GM12878 (cell line): ENCODE measurements at regions not wholly inside any gene's neighbourhood (a gene's known extent, or its start where the extent isn't known, plus 50 kb on each side); places are given as distances from the start of the nearest gene placed in this dataset.

ENCODE experiments used
- ATAC-seq: fragments of 200-7000 bp; cut with Tn5 transposase; 3 replicates; pipeline ENCODE4 v1.9.1; 2020; ENCODE audit warnings: mild to moderate bottlenecking, moderate library complexity
- BruUV-seq: library from RNA; stranded (reverse); fragments of 400-500 nt; replicated peaks from 2 replicates; lab custom pipeline; 2021; lab: Mats Ljungman, UMichigan
- CTCF ChIA-PET: fragments of 300-600 bp; sonication (Branson Sonifier 250); formaldehyde crosslinking; extraction: SDS; loops from one replicate; lab custom pipeline; 2021; ENCODE audit warnings: inconsistent platforms; lab: Yijun Ruan, JAX
- POLR2A ChIA-PET: fragments of 350-600 bp; formaldehyde crosslinking; extraction: SDS; loops from one replicate; lab custom pipeline; 2021; ENCODE audit warnings: inconsistent platforms; lab: Charles Lee
- RAD21 ChIA-PET: fragments of 300-600 bp; sonication (Branson Sonifier 250); formaldehyde crosslinking; loops from one replicate; lab custom pipeline; 2023; ENCODE audit warnings: antibody characterized with exemption; ENCODE audit not compliant: unreplicated experiment; lab: Charles Lee
- SMC1A ChIA-PET: fragments of 300-600 bp; sonication (Branson Sonifier 250); formaldehyde crosslinking; loops from one replicate; lab custom pipeline; 2023; ENCODE audit not compliant: unreplicated experiment, uncharacterized antibody; lab: Charles Lee
- DNase-seq: peaks from one replicate; pipeline ENCODE4 v3.0.0-alpha.2; 2011; ENCODE audit warnings: low read depth, low spot score
- FAIRE-seq: peaks from 3 replicates; lab custom pipeline; 2011; peaks lifted over from hg19 to GRCh38; lab: Jason Lieb, UNC
- H2AFZ ChIP-seq: 2 replicates; pipeline ENCODE4 v1.6.0; 2011; ENCODE audit warnings: low read depth, low read length, control low read depth; ENCODE audit not compliant: control insufficient read depth
- H3K27ac ChIP-seq: 2 replicates; pipeline ENCODE4 v1.5.1; 2011; ENCODE audit warnings: control low read depth; ENCODE audit not compliant: control insufficient read depth, insufficient read depth
- H3K27me3 ChIP-seq, 2 experiments: replicated peaks in 1 of 2; 2 replicates each; pipeline versions ENCODE4 v1.6.0 to v1.6.1; 2011; ENCODE audit warnings: low read length in 1 of 2; ENCODE audit not compliant: control insufficient read depth in 2 of 2, insufficient read depth in 2 of 2
- H3K36me3 ChIP-seq, 2 experiments: 2 replicates each; pipeline ENCODE4 v1.5.1; 2011; ENCODE audit warnings: low read length in 1 of 2; ENCODE audit not compliant: control insufficient read depth in 2 of 2, insufficient read depth in 2 of 2
- H3K4me1 ChIP-seq: 2 replicates; pipeline ENCODE4 v1.6.1; 2011; ENCODE audit warnings: mild to moderate bottlenecking, low read length, moderate library complexity, mixed read lengths; ENCODE audit not compliant: control insufficient read depth, insufficient read depth
- H3K4me2 ChIP-seq: 2 replicates; pipeline ENCODE4 v1.6.0; 2011; ENCODE audit warnings: control low read depth; ENCODE audit not compliant: control insufficient read depth, insufficient read depth
- H3K4me3 ChIP-seq: fragments of 200-600 bp; sonication (generic); 2 replicates; pipeline ENCODE4 v1.5.1; 2016
- H3K79me2 ChIP-seq: 2 replicates; pipeline ENCODE4 v1.6.0; 2011; ENCODE audit warnings: low read length; ENCODE audit not compliant: control insufficient read depth, insufficient read depth
- H3K9ac ChIP-seq: 2 replicates; pipeline ENCODE4 v1.8.0; 2011; ENCODE audit warnings: low read length, control low read depth, mixed read lengths; ENCODE audit not compliant: control insufficient read depth, insufficient read depth
- H3K9me3 ChIP-seq: replicated peaks from 3 replicates; pipeline ENCODE4 v1.5.1; 2011; ENCODE audit warnings: mild to moderate bottlenecking, low read length; ENCODE audit not compliant: control insufficient read depth, insufficient read depth
- H4K20me1 ChIP-seq: 2 replicates; pipeline ENCODE4 v1.6.0; 2011; ENCODE audit not compliant: control insufficient read depth, insufficient read depth
- CBX3 ChIP-seq: fragments of 200-600 bp; sonication (generic); IDR thresholded peaks from 2 replicates; pipeline ENCODE4 v1.6.1; 2016; ENCODE audit warnings: low read depth, borderline replicate concordance
- E2F4 ChIP-seq: IDR thresholded peaks from 2 replicates; pipeline ENCODE4 v1.6.1; 2012; ENCODE audit warnings: low read depth, low read length, improper control_type of control experiment
- EP300 ChIP-seq, 2 experiments: fragments of 150-350 bp in 1 of 2; IDR thresholded peaks; 2 replicates each; pipeline ENCODE4 v1.6.1; 2011 to 2012; ENCODE audit warnings: low read depth in 2 of 2, low read length in 2 of 2, borderline replicate concordance in 1 of 2, improper control_type of control experiment in 1 of 2, inconsistent platforms in 1 of 2; ENCODE audit not compliant: control insufficient read depth in 1 of 2
- EZH2 ChIP-seq: IDR thresholded peaks from 2 replicates; pipeline ENCODE4 v1.6.1; 2012; ENCODE audit warnings: low read depth, mild to moderate bottlenecking, control low read depth, inconsistent platforms, low read length, borderline replicate concordance; ENCODE audit not compliant: control insufficient read depth
- IRF4 ChIP-seq: IDR thresholded peaks from 2 replicates; pipeline ENCODE4 v1.6.1; 2011; ENCODE audit warnings: low read depth, low read length
- NR2C1 ChIP-seq: fragments of 450-650 bp; IDR thresholded peaks from 2 replicates; pipeline ENCODE4 v1.6.1; 2017; ENCODE audit warnings: antibody characterized with exemption, mild to moderate bottlenecking, moderate library complexity
- SPI1 ChIP-seq: IDR thresholded peaks from 2 replicates; pipeline ENCODE4 v1.6.1; 2011; ENCODE audit warnings: low read depth, mild to moderate bottlenecking, low read length, moderate library complexity, borderline replicate concordance; ENCODE audit not compliant: insufficient read depth
- USF1 ChIP-seq: IDR thresholded peaks from 2 replicates; pipeline ENCODE4 v1.6.1; 2011; ENCODE audit warnings: borderline replicate concordance, low read depth, mild to moderate bottlenecking, moderate library complexity, mixed read lengths, low read length; ENCODE audit not compliant: insufficient read depth; ENCODE audit errors: extremely low read length
- ZNF24 ChIP-seq: fragments of 450-650 bp; IDR thresholded peaks from 2 replicates; pipeline ENCODE4 v1.6.1; 2017; ENCODE audit warnings: antibody characterized with exemption, mild to moderate bottlenecking
- ZNF384 ChIP-seq: IDR thresholded peaks from 2 replicates; pipeline ENCODE4 v1.6.1; 2012; ENCODE audit warnings: low read depth, mild to moderate bottlenecking, low read length, improper control_type of control experiment, borderline replicate concordance
- ZNF622 ChIP-seq: fragments of 450-650 bp; IDR thresholded peaks from 2 replicates; pipeline ENCODE4 v1.6.1; 2017; ENCODE audit warnings: mild to moderate bottlenecking, inconsistent platforms
- WGBS: methylation state at CpG from one replicate; pipeline ENCODE4 v1.1.6; 2016; ENCODE audit warnings: low lambda C conversion rate; ENCODE audit not compliant: insufficient replicate concordance, insufficient coverage; ENCODE audit errors: missing lambda C conversion rate; 5-methylcytosine and 5-hydroxymethylcytosine counted together
- in situ Hi-C: fragments of 300-500 bp; cut with MboI; formaldehyde crosslinking; loops from 9 replicates; pipeline ENCODE4 v1.14.3; 2018; ENCODE audit warnings: mixed read lengths
- intact Hi-C: fragments of 100-400 bp; cut with micrococcal nuclease; formaldehyde crosslinking; loops from one replicate; pipeline ENCODE4 v1.14.2; 2022; ENCODE audit not compliant: unreplicated experiment
- TF ChIP-seq, protein P1 (sequence below): fragments of 450-650 bp; conservative IDR thresholded peaks from 2 replicates; pipeline ENCODE4 v1.6.1; 2017; ENCODE audit warnings: mild to moderate bottlenecking, moderate library complexity
- TF ChIP-seq, protein P2 (sequence below): fragments of 450-650 bp; IDR thresholded peaks from 2 replicates; pipeline ENCODE4 v1.6.1; 2016; ENCODE audit warnings: mild to moderate bottlenecking

GRCh38 chr3:36032180-36033047 lies 347.9 kb upstream of the STAC start:
- no TSS peak for BruUV-seq
- CTCF ChIA-PET: no interaction called here

More at GRCh38 chr3:36032180-36033047, 347.9 kb upstream of the STAC start:
- TF ChIP-seq, protein P1, sequence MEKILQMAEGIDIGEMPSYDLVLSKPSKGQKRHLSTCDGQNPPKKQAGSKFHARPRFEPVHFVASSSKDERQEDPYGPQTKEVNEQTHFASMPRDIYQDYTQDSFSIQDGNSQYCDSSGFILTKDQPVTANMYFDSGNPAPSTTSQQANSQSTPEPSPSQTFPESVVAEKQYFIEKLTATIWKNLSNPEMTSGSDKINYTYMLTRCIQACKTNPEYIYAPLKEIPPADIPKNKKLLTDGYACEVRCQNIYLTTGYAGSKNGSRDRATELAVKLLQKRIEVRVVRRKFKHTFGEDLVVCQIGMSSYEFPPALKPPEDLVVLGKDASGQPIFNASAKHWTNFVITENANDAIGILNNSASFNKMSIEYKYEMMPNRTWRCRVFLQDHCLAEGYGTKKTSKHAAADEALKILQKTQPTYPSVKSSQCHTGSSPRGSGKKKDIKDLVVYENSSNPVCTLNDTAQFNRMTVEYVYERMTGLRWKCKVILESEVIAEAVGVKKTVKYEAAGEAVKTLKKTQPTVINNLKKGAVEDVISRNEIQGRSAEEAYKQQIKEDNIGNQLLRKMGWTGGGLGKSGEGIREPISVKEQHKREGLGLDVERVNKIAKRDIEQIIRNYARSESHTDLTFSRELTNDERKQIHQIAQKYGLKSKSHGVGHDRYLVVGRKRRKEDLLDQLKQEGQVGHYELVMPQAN: no peak
- TF ChIP-seq ZNF622: no peak
- no peak for TF ChIP-seq EP300 (IDR thresholded peaks at IDR 0.05; ENCODE audit: borderline replicate concordance in 1 of 2, control insufficient read depth in 1 of 2, low read depth in 2 of 2, low read length in 2 of 2)
- TF ChIP-seq ZNF24: no peak
- TF ChIP-seq EZH2: no peak
- TF ChIP-seq ZNF384: no peak
- TF ChIP-seq, protein P2, sequence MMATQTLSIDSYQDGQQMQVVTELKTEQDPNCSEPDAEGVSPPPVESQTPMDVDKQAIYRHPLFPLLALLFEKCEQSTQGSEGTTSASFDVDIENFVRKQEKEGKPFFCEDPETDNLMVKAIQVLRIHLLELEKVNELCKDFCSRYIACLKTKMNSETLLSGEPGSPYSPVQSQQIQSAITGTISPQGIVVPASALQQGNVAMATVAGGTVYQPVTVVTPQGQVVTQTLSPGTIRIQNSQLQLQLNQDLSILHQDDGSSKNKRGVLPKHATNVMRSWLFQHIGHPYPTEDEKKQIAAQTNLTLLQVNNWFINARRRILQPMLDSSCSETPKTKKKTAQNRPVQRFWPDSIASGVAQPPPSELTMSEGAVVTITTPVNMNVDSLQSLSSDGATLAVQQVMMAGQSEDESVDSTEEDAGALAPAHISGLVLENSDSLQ: no peak
- no peak for TF ChIP-seq CBX3
- TF ChIP-seq SPI1: no peak
- TF ChIP-seq IRF4: no peak
- TF ChIP-seq USF1: no peak
- TF ChIP-seq NR2C1: no peak
- TF ChIP-seq E2F4: no peak
- RAD21 ChIA-PET: no interaction called here
- Histone ChIP-seq H3K9me3 (no peaks in the 10 kb centered on the region), H3K4me2 (no peak overlapping the region), H3K79me2 (no peaks in the 10 kb centered on the region), H3K36me3 (no peaks in the 10 kb centered on the region), H3K9ac (no peak overlapping the region), H3K4me1 (no peaks in the 10 kb centered on the region), H2AFZ (no peak overlapping the region), H3K27ac (no peak overlapping the region), H3K4me3 (no peak overlapping the region), H4K20me1 (no peaks in the 10 kb centered on the region), H3K27me3 (no peaks in the 10 kb centered on the region)
- in situ Hi-C loops: no loop called here
- intact Hi-C loops: no loop called here
- no peak for ATAC-seq
- 31% methylated on average over 6 of the region's 6 CpGs for WGBS
- SMC1A ChIA-PET: no interaction called here
- no peak for DNase-seq
- POLR2A ChIA-PET: no interaction called here
- no peak for FAIRE-seq
